ENCODE measurements at regions not wholly inside any gene's neighbourhood (a gene's known extent, or its start where the extent isn't known, plus 50 kb on each side); places are given as distances from the start of the nearest gene placed in this dataset.

DNA sequence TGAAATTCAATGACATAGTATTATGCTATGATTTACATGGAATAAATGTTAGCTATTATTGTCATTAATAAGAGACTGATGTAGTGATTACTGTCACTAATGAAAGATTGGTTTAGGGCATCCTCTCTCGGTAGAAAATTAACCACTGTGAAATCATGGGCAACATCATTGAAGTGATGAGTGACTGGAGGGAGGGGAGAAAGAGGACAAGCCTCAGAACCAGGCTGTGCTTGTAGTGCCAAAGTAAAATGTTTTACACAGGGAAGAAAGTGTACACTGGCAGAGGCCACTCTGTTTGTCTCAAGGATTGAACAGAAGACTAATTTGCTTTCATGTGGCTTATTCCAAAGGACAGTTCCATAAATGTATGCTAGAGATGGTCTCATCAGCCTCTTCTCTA lies 456.2 kb upstream of the TCF4 start:
- TF ChIP-seq SNAI2 (CRISPR knock-in tag; IDR thresholded peaks at IDR 0.05): no peak
- TF ChIP-seq RARB (CRISPR knock-in tag; IDR thresholded peaks at IDR 0.05): no peak
- TF ChIP-seq ZFP30 (CRISPR knock-in tag; IDR thresholded peaks at IDR 0.05): no peak

Data from SK-N-SH treated with all-trans-retinoic acid at 6 μM for 48 hours (cell line).